ENCODE measurements at regions not wholly inside any gene's neighbourhood (a gene's known extent, or its start where the extent isn't known, plus 50 kb on each side); places are given as distances from the start of the nearest gene placed in this dataset.

DNA sequence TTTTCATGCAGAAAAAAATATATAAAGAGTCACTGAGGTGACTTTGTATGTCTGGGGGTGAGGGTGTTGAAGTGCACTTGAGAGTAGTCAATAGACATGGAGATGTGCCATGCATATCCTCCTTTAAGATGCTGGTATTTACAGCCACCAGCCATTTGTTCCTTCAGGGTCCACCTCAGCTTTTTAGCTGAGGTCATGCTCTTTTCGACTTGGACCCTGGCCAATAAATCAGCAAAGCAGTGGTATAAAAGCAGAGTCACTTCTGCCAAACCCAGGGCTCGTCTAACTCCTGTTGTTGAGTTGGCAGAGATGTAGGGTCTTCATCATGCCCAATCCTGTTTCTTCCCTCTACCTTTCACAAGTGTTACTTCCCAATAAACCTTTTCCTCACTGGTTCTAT lies 75.1 kb upstream of the OSTN start:
- no peaks in the 10 kb centered on the region for H3K9me3 ChIP-seq (replicated peaks)
- TF ChIP-seq CTCF (IDR thresholded peaks at IDR 0.05; ENCODE audit: borderline replicate concordance) = no peak
- H3K4me3 ChIP-seq = no peak overlapping the region
- no peaks in the 10 kb centered on the region for H3K36me3 ChIP-seq
- no peak for DNase-seq
- H3K27ac ChIP-seq (replicated peaks) = no peak overlapping the region
- H3K27me3 ChIP-seq (ENCODE audit: low read depth) = no peaks in the 10 kb centered on the region
- intact Hi-C loops (cut with micrococcal nuclease) = no loop called here
- no peaks in the 10 kb centered on the region for H3K4me1 ChIP-seq

DNA sequence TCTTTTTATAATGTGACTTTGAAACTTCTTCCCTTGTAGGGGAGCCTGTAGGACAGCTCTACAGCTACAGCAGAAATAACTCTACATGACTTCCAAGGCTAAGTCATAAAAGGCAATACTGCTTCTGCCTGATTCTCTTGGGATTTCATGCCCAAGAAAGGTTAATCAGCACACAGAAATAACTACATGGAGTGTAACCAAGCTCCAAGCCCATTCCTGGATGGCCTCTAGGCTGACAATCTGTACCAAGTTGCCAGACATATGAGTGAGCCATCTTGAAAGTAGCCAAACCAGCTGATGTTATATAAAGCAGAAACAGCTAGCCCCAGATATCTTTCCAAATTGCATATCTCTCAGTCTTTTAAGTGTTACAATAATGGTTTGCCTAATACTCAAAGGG lies 75.8 kb upstream of the OSTN start:
- intact Hi-C loops (cut with micrococcal nuclease) = no loop called here
- Histone ChIP-seq H3K36me3 (no peaks in the 10 kb centered on the region), H3K4me1 (no peaks in the 10 kb centered on the region), H3K27ac (replicated peaks) (no peak overlapping the region), H3K27me3 (ENCODE audit: low read depth) (no peaks in the 10 kb centered on the region), H3K4me3 (no peak overlapping the region), H3K9me3 (replicated peaks) (no peaks in the 10 kb centered on the region)
- TF ChIP-seq CTCF (IDR thresholded peaks at IDR 0.05; ENCODE audit: borderline replicate concordance) = no peak
- DNase-seq = no peak

GRCh38 chr3:191120447-191121298 lies 78.4 kb upstream of the OSTN start:
- Histone ChIP-seq H3K27ac (replicated peaks) (no peak overlapping the region), H3K27me3 (ENCODE audit: low read depth) (no peaks in the 10 kb centered on the region), H3K36me3 (no peaks in the 10 kb centered on the region), H3K4me1 (no peaks in the 10 kb centered on the region), H3K9me3 (replicated peaks) (no peaks in the 10 kb centered on the region), H3K4me3 (no peak overlapping the region)
- no peak for TF ChIP-seq CTCF (IDR thresholded peaks at IDR 0.05; ENCODE audit: borderline replicate concordance)
- DNase-seq = no peak
- intact Hi-C loops (cut with micrococcal nuclease) = no loop called here

- DNase-seq = no peak
- no peak overlapping the region for H3K4me3 ChIP-seq
- no peak overlapping the region for H3K27ac ChIP-seq (replicated peaks)
- no peaks in the 10 kb centered on the region for H3K36me3 ChIP-seq
- no peaks in the 10 kb centered on the region for H3K27me3 ChIP-seq (ENCODE audit: low read depth)
- no peak for TF ChIP-seq CTCF (IDR thresholded peaks at IDR 0.05; ENCODE audit: borderline replicate concordance)
- H3K4me1 ChIP-seq = no peaks in the 10 kb centered on the region
- intact Hi-C loops (cut with micrococcal nuclease) = no loop called here
- H3K9me3 ChIP-seq (replicated peaks) = no peaks in the 10 kb centered on the region
Observed at GRCh38 chr3:191119415-191120295, 79.4 kb upstream of the OSTN start.

GRCh38 chr3:191111722-191112121 lies 87.3 kb upstream of the OSTN start:
- DNase-seq = no peak
- H3K4me1 ChIP-seq = no peaks in the 10 kb centered on the region
- H3K36me3 ChIP-seq = no peaks in the 10 kb centered on the region
- intact Hi-C loops (cut with micrococcal nuclease) = no loop called here
- H3K27ac ChIP-seq (replicated peaks) = no peak overlapping the region
- no peaks in the 10 kb centered on the region for H3K9me3 ChIP-seq (replicated peaks)
- no peak overlapping the region for H3K4me3 ChIP-seq
- TF ChIP-seq CTCF (IDR thresholded peaks at IDR 0.05; ENCODE audit: borderline replicate concordance) = no peak
- no peaks in the 10 kb centered on the region for H3K27me3 ChIP-seq (ENCODE audit: low read depth)

Measured in left ventricle myocardium inferior (tissue), 1 donor.